NCI-H2171 (cell line): ENCODE measurements at regions not wholly inside any gene's neighbourhood (a gene's known extent, or its start where the extent isn't known, plus 50 kb on each side); places are given as distances from the start of the nearest gene placed in this dataset.

Experiments
- DNase-seq: peaks from one replicate; lab custom pipeline; 2025; lab: John Stamatoyannopoulos, UW

DNA sequence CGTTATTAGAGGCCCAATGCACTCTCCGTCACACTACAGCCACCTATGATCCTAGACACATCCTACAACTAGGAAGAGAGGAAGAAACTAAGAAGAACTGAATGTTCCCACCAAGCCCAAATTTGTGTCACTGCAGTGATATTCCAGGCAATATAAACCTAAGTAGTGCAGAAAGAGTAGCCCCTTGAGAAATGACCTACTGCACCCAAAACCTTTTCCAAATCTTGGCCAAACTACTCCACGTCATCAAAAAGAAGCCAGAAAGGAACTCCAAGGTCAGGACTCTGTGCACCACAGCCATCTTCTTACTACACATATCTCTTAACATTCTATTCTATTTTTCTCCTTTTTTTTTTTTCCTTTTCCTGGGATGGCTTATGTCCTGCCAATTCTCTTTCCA, 60.2 kb downstream of the ADAMTS1 start:
- DNase-seq = no peak

DNA sequence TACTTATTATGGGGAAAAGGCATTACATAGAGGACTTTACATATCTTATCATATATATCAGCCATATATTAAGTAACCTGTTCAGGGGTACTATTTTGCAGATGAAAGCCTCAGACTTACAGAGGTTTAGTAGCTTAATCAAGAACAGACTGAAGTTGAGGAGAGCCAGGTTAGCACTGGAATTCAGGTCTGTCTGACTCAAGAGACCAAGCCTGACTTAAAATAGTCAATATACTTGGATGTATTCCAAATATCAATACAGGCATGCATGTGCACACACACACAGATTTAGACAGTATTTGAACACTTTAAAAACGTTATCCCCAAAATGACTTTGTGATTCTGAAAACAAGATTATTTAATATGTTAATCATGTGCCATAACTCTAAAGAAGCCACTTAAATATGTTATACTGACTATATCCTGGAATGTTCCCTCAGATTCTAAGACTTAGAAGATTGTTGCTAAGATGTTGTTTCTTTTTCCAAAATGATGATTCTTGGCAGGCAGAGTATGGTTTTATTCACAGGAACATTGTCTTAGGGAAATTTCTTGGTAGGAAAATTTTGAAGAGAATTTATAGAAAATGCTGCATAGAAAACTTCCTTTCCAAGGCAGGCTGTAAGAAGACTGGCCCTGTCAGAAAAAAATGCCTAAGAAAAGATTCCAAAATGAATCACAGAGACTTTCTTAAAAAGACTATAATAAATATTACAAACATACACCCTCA, 61.6 kb downstream of the ADAMTS1 start:
- DNase-seq = no peak

DNA sequence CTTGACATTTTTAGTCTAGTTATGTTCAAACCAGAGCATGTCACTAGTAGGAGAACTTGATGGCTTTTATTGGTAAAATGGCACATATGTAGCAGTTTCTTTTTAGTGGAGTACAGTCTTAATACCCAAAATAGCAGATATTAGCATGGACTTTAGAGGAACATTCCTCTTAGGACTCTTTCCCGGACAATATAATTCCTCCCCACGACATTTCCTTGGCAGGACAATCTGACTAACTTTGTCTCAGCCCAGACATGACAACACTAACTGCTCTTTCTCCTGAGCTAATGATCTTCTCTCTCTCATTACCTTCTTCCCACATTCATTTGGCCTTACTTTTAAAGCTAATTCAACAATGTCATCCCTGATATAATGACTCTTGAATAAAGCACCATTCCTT, 62.5 kb downstream of the ADAMTS1 start:
- DNase-seq = no peak

DNA sequence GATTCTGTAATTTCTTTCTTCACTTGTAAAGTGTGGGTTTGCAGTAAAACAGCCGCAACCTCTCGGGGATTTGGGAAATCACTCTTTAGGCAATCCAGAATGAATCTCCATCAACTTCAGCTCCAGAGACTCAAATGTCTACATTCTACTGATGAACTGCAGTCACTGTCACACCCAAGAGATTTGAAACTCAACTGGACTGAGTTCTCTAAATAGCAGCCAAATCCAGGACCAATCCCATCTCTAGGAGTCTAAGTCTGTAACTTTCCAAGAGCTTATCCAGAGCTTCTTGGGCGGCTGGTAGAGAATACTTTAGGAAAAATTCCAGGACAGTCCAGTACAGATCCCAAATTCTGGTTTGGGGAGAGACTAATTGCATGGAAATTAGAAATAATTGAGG, 62.9 kb downstream of the ADAMTS1 start:
- DNase-seq = no peak

DNA sequence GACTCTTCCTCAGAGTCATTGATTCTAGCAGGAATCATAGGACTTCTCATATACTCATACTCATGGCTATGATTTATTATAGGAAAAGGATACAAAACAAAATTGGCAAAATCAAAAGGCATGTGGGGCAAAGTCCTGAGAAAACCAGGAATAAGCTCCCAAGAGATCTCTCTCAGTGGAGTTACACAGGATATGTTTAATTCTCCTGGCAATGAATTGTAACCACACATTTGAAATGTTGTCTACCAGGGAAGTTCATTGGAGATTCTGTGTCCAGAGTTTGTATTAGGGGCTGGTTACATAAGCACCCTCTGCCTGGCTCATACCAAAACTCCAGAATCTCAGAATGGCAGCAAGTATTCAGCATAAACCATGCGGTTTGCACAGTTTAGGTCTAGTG, 63.9 kb downstream of the ADAMTS1 start:
- no peak for DNase-seq

DNA sequence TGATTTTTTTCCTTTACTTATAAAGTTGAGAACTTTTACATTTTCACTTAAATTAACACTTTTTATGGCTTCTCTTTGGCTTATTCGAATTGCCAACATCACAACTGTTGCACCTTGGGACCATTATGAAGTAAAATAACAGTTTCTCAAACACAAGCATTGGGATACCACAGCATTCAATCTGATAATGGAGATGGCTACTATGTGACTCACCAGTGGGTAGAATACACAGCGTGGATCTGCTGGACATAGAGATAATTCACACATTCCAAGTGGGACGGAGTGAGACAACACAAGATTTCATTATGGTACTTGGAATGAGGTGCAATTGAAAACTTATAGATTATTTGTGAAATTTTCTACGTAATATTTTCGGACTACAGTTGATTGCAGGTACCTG, 68.0 kb downstream of the ADAMTS1 start:
- no peak for DNase-seq

DNA sequence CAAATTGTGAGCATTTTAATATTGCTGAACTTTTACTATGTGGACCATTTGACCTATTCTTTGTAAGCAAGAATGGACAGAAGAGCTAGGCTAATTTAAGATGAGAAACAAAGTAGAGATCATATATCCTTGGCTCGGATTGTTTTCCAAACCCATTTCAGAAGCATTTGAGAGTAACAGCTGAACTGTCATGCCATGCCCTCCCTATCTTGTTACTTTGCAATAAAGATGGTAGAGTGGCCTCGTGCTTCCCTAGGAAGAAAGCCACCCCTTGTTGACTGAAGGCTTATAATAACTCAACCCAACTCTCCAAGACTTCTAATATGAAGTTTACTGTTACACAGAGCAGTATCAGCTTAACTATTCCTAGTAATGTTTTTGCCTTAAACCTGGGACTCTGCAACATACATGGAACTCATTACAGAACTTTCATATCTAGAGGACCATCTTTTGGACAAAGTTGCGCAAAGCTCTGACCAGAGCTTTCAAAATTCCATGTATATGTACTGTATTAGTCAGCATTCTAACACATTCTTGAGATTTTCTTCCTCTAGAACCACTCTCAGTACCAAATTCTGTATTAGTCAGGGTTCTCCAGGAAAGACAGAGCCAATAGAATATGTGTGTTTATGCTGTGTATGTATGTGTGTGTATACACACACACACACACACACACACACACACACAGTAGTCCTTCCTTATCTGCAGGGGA, 68.7 kb downstream of the ADAMTS1 start:
- no peak for DNase-seq

DNA sequence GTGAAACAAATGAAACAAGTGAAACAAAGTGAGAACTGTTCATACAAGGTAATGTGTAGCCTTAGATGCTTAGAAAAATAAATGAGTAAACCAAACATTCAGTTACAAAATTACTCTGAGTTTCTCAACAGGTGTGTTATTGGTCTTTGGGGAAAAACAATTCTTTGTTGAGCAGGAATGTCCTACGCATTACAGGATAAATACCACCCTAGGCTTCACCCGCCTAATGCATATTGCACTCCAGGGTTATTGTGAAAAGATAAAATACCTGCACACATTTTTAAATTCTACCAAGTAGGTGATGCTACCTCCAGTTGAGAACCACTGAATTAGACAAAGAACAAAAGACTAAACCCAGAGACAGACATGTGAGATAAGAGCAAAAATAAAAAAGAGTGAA, 72.2 kb downstream of the ADAMTS1 start:
- DNase-seq = no peak

DNA sequence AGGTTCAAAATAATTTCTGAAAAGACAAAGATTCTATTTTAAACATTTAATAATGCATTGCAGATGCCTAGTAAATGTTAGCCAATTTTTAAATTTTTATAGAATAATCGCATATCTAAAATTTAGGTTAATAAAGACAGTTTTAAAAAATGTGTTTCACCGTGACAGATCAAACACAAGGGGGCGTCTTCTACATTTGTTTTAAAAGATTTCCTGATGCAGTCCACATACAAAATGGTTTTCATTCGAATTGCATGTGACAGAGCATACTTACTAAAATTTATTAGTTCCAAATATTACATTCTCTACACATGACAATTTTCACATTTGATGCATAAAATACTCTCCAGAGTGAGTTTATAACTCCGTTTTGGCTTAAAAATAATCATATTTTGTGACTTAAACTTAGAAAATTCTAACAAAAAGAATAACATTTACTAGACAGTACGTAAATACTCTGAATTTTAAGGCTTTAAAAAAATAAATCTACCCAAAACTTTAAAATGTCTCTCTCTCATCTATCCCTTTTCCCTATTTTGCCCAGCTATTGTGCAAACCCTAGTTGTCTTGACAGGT, 75.5 kb downstream of the ADAMTS1 start:
- peak; percentile 5 for DNase-seq

DNA sequence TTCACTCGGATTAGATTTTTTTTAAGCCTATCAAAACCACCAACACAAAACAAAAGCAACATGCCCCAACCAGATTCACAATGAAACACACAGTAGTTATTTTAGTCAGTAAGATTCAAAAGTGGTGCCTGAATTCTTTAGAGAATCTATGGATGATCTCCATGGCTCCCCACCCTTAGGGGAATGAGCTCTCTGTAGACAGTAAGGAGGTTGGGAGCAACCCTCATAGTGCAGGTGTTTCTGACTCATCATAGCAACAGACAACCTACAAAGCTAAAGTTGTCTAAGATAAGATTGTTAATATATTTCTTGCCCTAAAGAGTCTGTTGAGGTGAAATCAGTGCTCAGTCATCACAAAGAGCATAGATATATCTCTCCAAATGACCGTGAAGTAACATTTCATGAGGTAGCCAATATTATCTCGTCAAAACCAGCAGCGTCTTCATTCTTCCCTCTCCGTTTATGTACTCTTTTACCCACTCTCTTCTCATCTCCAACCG, 78.3 kb downstream of the ADAMTS1 start:
- no peak for DNase-seq

DNA sequence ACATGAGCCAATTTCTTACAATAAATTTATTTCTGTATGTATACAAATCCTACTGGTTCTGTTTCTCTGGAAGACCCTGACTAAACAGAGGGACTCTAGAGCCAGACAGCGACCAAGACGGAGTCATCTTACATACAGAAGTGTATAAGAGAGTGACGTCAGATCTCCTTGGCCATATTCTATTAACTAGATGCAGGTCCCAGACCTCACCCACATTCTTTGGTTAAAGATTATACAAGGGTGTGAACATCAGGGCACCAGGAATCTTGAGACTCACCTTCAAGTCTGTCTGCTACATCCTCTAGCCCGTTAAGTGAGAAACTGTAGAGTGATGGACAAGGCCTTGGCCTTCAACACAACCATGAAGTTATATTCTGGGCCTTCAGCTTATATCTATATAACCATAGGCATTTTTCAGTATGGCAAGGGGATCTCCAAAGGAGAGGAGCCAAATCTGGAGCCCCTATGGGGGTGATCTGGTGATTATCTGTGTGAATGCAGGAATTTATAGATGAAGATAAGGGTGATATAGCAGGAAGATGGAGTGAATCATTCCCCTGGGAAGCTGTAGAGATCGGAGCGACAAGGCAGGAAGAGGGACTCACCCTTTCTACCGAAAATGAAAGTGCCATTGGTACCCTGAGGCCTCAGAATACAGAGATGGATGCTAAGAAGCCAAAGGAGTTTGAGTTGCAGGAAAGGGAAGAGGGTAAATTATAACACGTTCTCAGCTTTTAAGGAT, 83.9 kb downstream of the ADAMTS1 start:
- DNase-seq = no peak

DNA sequence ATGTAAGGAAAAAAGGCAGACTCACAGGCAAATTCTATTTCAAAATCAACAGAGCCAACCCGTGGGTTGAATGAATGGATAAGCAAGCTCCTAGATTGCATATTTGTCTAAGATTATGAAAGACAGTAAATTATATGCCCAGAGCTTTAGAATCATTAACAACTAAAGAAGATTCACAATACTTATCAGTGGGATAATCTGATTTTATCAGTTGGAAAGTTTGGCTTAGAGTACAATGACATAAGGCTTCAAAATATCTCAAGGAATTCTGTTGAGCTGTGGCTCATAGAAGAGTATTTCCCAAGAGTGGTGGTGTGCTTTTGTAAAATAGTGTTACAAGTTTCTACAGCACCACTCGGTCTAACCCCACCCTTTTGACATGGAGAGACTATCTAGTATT, 85.5 kb downstream of the ADAMTS1 start:
- DNase-seq = no peak

DNA sequence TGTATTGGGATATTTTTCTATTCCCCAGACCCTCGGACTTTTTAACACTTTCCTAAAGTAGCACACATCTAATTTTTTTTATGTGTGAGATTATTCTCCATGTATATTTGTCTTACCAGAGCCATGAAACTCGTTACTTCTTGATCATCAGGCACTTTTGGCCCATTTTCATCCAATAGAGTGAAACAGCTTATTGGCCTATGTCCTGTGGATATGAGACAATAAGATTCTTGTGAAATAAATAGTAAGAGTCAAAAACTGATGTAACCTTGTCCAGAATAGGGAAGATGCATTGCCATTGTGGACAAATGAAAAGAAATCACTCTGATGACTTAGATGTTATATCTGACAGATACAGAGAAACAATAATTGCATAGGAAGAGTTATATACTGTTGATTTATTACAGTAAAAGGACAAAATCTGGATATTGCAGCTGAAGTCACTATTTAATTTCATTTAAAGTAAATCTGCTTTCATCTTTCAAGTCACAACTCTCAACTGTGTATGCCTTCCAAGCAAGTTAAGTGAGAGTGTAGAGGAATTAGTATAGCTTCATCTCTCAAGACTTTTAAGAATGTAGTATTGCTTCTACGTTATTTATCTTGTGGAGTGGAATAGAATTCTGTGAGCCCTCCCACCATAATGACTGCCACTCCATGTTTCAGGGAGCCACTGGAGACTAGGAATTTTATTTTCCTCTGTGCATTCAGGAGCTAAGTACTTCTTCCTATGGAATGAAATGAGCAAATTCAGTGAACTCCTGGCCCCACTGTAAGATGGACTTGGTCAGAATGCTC, 86.9 kb downstream of the ADAMTS1 start:
- no peak for DNase-seq

DNA sequence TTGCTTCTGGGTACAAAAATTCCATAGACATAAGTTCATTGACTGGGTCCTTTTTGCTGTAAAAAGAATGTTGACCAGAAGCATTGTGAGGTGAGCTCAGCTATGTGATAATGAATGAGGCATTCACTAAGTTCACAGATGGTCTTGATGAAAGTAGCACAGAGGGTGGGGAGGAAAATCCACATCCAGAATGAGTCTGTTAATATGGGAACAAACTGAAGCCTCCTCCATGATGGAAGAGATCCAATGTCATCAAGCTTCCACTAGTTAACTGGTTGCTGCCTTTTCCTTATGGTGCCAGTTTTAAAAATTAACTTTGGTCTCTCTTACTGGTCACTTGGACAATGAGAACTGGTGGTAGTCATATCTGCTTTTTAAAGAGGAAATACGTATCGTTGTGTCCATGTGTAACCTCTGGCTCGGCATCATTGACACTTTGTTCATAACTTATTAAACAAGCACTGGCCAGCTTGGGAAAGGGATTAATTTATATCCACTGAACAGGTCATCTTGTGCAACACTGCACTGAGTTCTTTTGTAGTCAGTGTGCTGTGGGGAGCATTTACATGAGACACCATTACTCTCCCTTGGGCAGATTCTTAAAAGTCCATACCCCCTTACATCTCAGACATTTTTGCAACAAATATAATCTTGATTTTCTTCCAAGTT, 88.6 kb downstream of the ADAMTS1 start:
- no peak for DNase-seq

DNA sequence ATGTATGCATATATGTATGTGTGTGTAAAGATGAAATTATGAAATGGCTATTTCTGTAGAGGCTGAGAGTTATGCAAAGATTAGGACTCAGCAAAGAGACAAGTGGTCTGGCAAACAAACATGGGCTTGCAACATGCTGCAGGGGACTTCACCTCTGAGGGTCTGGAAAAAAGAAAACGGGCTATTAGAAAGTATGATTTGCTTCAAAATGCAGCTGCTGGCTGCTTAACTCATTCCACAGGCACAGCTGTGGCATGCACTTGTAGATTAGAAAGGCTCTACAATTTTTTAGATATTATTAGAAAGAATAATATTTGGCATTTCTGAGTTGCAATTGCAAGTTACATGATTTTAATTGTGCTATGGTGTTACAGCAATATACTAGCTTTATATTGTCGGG, 90.4 kb downstream of the ADAMTS1 start:
- DNase-seq = no peak

DNA sequence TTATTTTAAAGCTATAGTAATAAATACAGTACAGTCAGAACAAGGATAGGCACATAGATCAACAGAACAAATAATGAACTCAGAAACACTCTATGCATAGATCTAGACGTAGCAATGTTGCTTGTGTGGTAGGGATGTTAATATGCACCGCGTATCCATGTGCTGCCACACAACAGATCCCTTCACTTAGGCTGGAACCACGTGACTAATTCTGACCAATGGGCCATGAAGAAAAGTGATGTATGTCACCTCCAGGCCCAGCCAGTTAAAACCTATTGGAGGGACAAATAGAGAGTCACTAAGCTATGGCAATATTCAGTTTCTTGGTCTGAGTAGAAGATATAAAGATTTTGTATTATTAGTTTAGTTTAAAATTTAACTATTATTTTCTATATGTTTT, 91.4 kb downstream of the ADAMTS1 start:
- DNase-seq = no peak

DNA sequence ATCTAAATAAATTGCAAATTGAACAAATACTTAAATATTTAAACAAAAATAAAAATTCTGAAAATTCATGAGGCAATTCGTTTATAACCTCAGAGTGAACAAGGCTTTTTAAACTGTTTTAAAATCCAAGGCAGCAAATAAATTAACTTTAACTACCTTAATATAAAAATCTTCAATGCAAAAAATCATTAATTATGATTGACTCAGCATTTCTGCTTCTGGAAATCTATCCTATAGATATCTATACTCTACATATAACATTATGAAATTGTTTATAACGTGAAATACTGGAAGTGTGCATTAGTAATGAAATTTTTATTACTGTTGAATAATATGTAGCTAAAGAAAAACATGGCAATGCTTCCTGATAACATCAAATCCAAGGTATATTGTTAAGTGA, 92.4 kb downstream of the ADAMTS1 start:
- no peak for DNase-seq

DNA sequence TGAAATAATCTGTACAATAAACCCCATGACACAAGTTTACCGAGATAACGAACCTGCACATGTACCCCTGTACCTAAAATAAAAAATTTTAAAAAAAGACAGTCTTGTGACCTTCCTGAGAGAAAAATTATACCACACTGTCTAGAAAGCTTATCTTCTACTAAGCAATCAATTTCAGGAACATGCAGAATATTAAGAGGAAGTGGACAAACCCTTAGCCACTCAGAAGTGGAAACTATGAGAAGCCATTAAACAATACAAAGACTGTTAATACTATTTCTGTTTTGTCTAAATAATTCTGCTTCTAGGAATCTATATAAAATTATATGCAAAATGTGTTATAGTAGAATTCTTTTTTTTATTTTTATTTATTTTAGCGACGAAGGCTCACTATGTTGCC, 93.9 kb downstream of the ADAMTS1 start:
- no peak for DNase-seq

DNA sequence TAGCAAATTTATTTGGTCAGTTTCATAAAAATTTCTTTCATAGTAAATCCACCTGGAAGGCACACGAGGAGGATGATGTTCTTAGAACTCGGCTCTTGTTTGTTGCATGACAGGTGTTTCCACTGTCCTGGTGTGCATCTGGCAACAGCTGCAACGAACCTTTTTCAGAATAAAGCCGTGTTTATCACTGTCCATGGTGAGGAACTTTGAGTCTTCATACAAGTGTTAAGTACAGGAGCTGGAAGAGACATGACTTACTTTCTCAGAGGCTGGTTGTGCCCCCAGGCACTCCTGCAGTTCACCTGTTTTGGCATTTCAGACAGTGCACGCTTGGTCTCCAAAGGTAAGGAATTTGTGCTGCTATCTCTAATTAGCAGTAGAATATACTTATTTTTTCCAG, 97.1 kb downstream of the ADAMTS1 start:
- no peak for DNase-seq

DNA sequence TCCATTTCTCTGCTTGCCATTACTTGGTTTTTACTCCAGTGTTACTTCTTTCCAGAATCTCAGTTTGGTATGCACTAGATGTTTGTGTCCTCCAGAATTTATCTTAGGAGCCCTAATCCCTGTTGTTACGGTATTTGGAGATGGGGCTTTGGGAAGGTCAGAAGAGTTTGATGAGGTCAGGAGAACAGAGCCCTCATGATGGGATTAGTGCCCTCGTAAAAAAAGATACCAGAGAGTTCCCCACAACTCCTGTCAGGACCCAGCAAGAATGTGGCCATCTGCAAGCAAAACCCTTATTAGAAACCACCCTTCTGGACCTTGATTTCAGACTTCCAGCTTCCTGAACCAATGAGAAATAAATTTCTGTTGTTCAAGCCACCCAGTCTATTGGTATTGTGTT, 98.0 kb downstream of the ADAMTS1 start:
- no peak for DNase-seq

DNA sequence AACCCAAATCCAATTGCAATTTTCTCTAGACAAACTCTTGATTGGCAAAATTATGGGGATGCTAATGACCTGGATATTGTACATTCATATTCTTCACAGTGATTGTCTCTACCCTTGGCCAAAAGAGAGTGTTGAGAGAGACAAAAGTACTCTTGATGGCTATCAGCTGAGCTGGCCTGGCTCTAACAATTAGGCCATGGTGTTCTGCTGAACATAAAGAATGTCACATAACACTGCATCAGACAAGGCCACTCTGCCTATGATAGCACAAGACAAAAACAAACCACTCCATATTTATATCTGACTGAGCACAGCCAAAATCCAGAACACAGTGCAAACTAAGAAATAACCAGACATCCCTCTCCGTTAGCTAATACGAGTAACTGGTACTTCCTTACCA, 101.7 kb downstream of the ADAMTS1 start:
- DNase-seq = no peak
